GM12873 (cell line): ENCODE measurements at regions not wholly inside any gene's neighbourhood (a gene's known extent, or its start where the extent isn't known, plus 50 kb on each side); places are given as distances from the start of the nearest gene placed in this dataset.

Source experiments
- TF ChIP-seq, protein P1 (sequence below): IDR thresholded peaks from 2 replicates; pipeline ENCODE4 v1.5.1; 2012; ENCODE audit warnings: low read depth, mild to moderate bottlenecking, moderate library complexity, low read length, control low read depth; ENCODE audit not compliant: insufficient read depth; ENCODE audit errors: missing control alignments

- TF ChIP-seq, protein P1, sequence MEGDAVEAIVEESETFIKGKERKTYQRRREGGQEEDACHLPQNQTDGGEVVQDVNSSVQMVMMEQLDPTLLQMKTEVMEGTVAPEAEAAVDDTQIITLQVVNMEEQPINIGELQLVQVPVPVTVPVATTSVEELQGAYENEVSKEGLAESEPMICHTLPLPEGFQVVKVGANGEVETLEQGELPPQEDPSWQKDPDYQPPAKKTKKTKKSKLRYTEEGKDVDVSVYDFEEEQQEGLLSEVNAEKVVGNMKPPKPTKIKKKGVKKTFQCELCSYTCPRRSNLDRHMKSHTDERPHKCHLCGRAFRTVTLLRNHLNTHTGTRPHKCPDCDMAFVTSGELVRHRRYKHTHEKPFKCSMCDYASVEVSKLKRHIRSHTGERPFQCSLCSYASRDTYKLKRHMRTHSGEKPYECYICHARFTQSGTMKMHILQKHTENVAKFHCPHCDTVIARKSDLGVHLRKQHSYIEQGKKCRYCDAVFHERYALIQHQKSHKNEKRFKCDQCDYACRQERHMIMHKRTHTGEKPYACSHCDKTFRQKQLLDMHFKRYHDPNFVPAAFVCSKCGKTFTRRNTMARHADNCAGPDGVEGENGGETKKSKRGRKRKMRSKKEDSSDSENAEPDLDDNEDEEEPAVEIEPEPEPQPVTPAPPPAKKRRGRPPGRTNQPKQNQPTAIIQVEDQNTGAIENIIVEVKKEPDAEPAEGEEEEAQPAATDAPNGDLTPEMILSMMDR: no peak
Measured at GRCh38 chr5:167710444-167711073, 580.9 kb upstream of the WWC1 start.

DNA sequence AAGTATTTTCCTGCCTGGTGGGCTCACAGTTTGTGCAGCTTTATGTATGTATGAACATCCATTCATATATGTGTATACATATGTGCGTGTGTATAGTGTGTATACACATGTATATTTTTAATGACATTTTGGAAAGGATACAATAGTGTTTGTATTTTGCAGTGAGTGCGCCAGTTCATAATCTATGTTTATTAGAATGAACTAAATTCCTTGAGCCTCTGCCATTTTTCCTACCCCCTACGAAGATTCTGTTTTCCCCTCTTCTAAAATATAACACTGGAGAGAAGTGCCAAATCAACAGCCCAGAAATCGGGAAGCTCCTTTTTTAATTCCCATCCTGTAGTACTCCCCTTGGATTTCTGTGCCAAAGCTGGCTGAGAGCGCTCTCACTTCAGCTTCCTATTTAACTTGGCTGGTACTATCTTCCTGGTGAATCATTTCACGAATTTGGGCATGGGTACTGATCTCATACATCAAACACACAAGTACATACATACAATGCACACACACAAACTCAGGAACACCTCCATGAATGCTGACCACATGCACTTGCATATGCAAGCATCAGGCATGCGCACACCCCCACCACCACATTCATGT, 578.4 kb upstream of the WWC1 start:
- TF ChIP-seq, protein P1: no peak

DNA sequence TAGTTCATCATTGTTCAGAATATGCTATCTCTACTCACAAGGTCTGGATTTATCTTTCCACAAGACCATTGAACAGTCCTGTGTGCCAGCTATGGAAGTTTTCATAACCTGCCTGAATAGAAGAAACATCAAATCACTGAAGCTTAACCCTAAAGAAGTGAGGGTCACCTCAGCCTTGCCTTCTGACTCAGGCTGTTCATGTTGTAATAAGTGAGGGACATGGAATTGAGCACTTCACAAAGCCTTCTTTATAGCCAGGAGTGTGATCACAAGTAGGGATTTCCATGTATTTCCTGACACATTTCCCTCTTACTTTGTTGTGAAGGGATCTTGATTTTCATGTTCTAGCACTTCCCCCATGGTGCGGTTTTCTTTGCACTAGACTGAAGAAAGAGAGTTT, 577.5 kb upstream of the WWC1 start:
- TF ChIP-seq, protein P1: no peak

GRCh38 chr5:167716126-167716775, 575.2 kb upstream of the WWC1 start:
- TF ChIP-seq, protein P1: no peak

DNA sequence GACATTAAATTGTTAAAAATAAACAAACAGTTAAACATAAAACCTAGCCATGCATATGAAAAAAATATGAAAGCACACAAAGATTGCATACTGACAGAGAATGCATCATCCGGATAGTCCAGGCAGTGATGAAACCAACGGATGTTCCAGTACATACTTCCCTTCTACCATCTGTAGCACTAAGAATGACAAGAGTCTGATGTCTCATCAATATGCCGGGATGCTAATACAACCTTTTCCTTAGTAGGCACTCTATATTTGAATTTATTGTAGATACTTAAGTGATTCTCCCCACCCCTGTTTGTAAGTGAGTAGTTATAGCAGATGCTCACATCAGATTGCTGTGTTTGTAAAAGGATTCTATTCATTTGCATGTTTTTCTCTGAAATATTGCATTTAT, 571.2 kb upstream of the WWC1 start:
- TF ChIP-seq, protein P1: no peak

GRCh38 chr5:167720676-167721260, 570.7 kb upstream of the WWC1 start:
- TF ChIP-seq, protein P1: no peak

- TF ChIP-seq, protein P1: no peak
Measured at GRCh38 chr5:167721926-167722440, 569.5 kb upstream of the WWC1 start.
